ENCODE measurements at regions not wholly inside any gene's neighbourhood (a gene's known extent, or its start where the extent isn't known, plus 50 kb on each side); places are given as distances from the start of the nearest gene placed in this dataset.

DNA sequence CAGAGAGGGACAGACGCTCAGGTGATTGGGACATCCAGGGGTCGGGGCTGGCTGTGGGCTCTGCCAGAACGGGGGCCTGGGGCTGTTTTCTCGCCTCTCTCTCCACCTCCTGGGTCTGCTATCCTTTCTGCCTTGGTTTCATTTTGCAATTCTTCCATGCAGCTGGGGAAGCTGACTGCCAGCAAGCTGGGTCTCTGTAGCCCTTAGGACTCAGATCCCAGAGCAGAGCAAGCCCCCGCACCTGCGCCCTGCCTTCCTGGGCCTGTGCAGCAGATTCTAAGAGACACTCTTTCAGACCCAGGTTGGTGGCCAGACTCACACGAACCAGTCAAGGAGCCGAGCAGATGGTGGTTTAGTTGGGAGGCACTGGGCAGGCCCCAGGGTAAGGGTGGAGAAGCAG is 59.1 kb upstream of the GRPEL1 start:
- no peak for DNase-seq

DNA sequence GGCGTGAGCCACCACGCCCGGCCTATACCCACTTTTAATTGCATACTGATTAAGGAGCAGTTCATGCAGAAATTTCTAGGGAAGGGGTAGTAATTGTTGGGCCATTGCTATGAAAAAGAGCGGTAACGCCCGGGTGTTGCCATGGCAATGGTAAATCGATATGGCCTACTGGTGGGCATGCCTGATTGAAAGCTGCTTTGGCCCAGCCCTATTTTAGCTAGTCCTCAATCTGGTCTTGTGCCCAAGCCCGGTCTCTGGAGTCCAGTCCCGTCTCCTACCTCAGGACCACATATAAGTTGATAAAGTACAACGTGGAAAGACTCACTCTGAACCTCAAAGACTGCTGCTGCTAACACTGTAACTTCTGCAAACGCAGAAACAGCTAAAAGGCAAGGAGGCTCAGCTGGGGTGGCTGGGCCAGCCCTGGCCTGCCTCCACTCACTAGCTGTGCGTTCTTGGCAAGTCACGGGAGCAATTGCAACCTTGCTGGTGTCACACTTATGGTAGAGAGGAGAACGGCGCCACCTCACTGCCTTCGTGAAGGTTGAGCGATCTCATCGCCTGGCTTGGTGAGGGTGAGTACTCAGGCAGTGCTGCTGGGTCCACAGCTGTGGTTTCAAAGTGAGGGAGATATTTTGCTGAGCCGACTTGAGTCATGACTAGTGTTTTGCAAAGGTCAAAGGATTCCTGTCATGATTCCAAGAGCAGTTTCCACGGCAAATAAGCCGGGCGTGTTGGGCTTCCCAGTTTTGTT is 57.0 kb upstream of the GRPEL1 start:
- peak; percentile 85 for DNase-seq

DNA sequence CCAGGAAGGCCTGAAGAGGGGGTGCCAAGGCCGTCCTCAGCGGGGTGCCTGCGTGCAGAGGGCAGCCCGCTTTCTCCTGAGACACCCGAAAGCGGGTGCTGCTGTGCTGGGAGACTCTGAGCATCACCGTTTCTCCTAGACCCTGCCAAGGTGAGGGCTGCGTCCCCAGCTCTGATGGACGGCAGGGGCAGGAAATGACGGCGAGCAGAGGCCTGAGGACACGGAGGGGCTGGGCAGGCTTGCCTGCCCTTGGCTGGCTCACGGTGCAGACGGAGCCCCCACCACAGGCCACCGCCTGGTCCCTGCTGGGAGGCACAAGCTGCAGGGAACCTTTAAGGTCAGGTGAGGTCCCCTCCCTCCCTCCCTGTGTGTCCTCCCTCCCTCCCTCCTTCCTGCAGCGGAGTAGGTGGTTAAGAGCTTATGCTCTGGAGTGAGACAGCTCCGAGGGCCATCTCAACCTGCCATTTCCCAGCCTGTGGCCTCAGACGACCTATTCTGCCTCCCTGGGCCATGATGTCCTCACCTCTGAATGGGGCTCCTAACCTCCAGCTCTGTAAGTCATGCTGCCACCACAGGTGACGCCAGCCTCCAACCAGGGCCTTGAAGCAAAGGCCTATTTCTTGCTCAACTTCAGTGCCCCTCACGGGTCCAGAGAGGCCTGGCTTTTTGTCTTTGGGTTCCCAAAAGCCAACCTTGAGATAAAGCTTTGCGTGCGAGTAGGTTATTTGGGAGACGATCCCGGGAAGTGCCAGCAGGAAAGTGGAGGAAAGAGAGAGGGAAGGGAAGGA is 54.2 kb upstream of the GRPEL1 start:
- DNase-seq: no peak

DNA sequence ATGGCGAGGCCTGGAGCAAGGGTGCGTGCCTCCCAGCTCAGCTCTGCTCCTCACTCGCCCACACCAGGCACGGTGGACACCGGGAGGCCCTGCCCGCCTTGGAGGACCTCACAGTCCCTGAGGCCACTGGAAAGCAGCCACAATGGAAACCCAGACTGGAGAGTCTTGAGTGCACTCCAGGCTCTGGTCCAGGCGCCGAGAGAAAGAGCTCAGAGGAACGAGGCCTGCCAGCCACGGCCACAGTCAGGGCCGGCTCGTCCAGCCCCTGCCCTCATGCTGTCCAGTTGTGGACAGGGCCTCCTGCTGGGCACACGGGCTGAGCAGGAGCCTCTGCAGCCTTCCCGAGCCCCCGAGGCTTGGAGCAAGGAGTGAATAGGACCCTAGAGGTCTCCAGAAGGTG is 53.3 kb upstream of the GRPEL1 start:
- no peak for DNase-seq

DNA sequence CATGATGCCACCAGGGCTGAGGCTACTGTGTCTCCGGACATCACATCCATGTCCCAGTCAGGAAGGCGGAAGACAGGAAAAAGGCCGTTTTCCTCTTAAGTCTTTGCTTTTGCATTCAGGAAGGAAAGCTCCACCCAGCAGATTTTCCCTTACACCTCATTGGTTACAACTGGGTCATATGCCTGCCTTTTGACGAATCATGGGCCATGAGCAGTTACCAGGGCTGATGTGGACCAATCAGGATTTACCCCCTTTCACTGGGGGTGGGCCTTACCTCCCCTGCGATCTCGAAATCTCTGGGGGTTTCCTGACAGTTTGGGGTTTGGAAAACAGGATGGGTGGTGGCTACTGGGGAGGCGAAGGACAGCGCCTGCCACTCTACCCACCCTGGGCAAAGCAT is 52.5 kb upstream of the GRPEL1 start:
- DNase-seq: no peak

DNA sequence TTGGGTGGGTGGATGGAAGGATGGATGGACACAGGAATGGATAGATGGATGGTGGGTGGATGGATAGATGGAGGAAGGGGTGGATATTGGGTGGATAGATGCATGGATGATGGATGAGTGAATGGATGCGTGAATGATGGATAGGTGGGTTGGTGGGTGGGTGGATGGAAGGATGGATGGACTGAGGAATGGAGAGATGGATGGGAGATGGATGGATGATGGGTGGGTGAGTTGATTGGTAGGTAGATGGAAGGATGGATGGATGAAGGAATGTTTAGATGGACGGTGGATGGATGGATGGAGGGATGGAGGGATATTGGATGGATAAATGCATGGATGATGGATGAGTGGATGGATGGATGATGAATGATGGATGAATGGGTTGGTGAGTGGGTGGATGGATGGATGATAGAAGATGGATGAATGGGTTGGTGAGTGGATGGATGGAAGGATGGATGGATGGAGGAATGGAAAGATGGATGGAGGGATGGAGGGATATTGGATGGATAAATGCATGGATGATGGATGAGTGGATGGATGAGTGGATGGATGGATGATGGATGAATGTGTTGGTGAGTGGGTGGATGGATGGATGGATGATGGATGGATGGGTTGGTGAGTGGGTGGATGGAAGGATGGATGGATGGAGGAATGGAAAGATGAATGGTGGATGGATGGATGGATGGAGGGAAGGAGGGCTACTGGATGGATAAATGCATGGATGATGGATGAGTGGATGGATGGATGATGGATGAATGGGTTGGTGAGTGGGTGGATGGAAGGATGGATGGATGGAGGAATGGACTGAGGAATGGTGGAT is 50.4 kb upstream of the GRPEL1 start:
- DNase-seq: no peak

All from NCI-H2171 treated with DMSO at 0.1 percent for 48 hours (cell line).